SHP77 (cell line): ENCODE measurements at regions not wholly inside any gene's neighbourhood (a gene's known extent, or its start where the extent isn't known, plus 50 kb on each side); places are given as distances from the start of the nearest gene placed in this dataset.

ENCODE experiments used
- DNase-seq, 2 experiments: peaks; one replicate each; lab custom pipeline; 2025; lab: John Stamatoyannopoulos, UW

GRCh38 chr4:143082701-143083100 lies 102.0 kb upstream of the USP38 start:
- no peak for DNase-seq

- no peak for DNase-seq
Measured at GRCh38 chr4:143083756-143084472, 100.8 kb upstream of the USP38 start.

GRCh38 chr4:143084566-143084965 lies 100.2 kb upstream of the USP38 start:
- no peak for DNase-seq

- DNase-seq, result no peak
Measured at GRCh38 chr4:143085224-143085623, 99.5 kb upstream of the USP38 start.

- DNase-seq, result no peak
Measured at GRCh38 chr4:143085659-143086058, 99.1 kb upstream of the USP38 start.

GRCh38 chr4:143089291-143089690 lies 95.4 kb upstream of the USP38 start:
- DNase-seq, result no peak

GRCh38 chr4:143089847-143090246 lies 94.9 kb upstream of the USP38 start:
- no peak for DNase-seq

- DNase-seq, result no peak
Measured at GRCh38 chr4:143091862-143092261, 92.9 kb upstream of the USP38 start.

GRCh38 chr4:143095447-143095846 lies 89.3 kb upstream of the USP38 start:
- DNase-seq, result no peak

GRCh38 chr4:143097751-143098150 lies 87.0 kb upstream of the USP38 start:
- no peak for DNase-seq

- no peak for DNase-seq
Measured at GRCh38 chr4:143099693-143100092, 85.0 kb upstream of the USP38 start.

- DNase-seq, result no peak
Measured at GRCh38 chr4:143109376-143109775, 75.3 kb upstream of the USP38 start.

GRCh38 chr4:143118663-143119062 lies 66.1 kb upstream of the USP38 start:
- DNase-seq, result no peak

- no peak for DNase-seq
Measured at GRCh38 chr4:143127621-143128020, 57.1 kb upstream of the USP38 start.

GRCh38 chr4:143133977-143134376 lies 50.7 kb upstream of the USP38 start:
- DNase-seq, result no peak
